GM23248 (cell line): ENCODE measurements at regions not wholly inside any gene's neighbourhood (a gene's known extent, or its start where the extent isn't known, plus 50 kb on each side); places are given as distances from the start of the nearest gene placed in this dataset.

Source experiments
- DNase-seq: peaks from one replicate; pipeline ENCODE4 v3.0.0-alpha.2; 2015
- H2AFZ ChIP-seq: fragments of 200-600 bp; sonication (generic); 2 replicates; pipeline ENCODE4 v1.6.1; 2016; ENCODE audit warnings: antibody characterized with exemption
- H3F3A ChIP-seq: fragments of 200-600 bp; sonication (generic); 2 replicates; pipeline ENCODE4 v1.6.1; 2016; ENCODE audit warnings: mild to moderate bottlenecking, antibody characterized with exemption, mixed run types; ENCODE audit not compliant: insufficient read depth
- H3K27ac ChIP-seq: fragments of 200-600 bp; sonication (generic); 2 replicates; pipeline ENCODE4 v1.5.1; 2016; ENCODE audit warnings: mild to moderate bottlenecking
- H3K27me3 ChIP-seq: fragments of 200-600 bp; sonication (generic); replicated peaks from 2 replicates; pipeline ENCODE4 v1.6.1; 2016; ENCODE audit warnings: mild to moderate bottlenecking; ENCODE audit not compliant: insufficient read depth
- H3K36me3 ChIP-seq: fragments of 200-600 bp; sonication (generic); 2 replicates; pipeline ENCODE4 v1.6.1; 2016; ENCODE audit warnings: low read depth, mild to moderate bottlenecking
- H3K4me1 ChIP-seq: fragments of 200-600 bp; sonication (generic); 2 replicates; pipeline ENCODE4 v1.6.1; 2016; ENCODE audit warnings: mild to moderate bottlenecking; ENCODE audit not compliant: insufficient read depth
- H3K4me2 ChIP-seq: fragments of 200-600 bp; sonication (generic); one replicate; pipeline ENCODE4 v1.6.1; 2016; ENCODE audit warnings: mild to moderate bottlenecking; ENCODE audit not compliant: unreplicated experiment
- H3K4me3 ChIP-seq: fragments of 200-600 bp; sonication (generic); 2 replicates; pipeline ENCODE4 v1.5.1; 2016; ENCODE audit warnings: mild to moderate bottlenecking
- H3K79me2 ChIP-seq: fragments of 200-600 bp; sonication (generic); 2 replicates; pipeline ENCODE4 v1.6.1; 2016; ENCODE audit warnings: mild to moderate bottlenecking; ENCODE audit not compliant: insufficient read depth
- H3K9ac ChIP-seq: fragments of 200-600 bp; sonication (generic); 2 replicates; pipeline ENCODE4 v1.6.1; 2016; ENCODE audit warnings: mild to moderate bottlenecking
- H3K9me2 ChIP-seq: fragments of 200-600 bp; sonication (generic); 2 replicates; pipeline ENCODE4 v1.6.1; 2016; ENCODE audit warnings: mixed run types, mild to moderate bottlenecking, moderate library complexity; ENCODE audit not compliant: insufficient read depth
- H3K9me3 ChIP-seq: fragments of 200-600 bp; sonication (generic); one replicate; pipeline ENCODE4 v1.6.1; 2017; ENCODE audit warnings: low read depth
- H4K20me1 ChIP-seq: fragments of 200-600 bp; sonication (generic); 2 replicates; pipeline ENCODE4 v1.6.0; 2016; ENCODE audit not compliant: insufficient read depth
- EZH2 ChIP-seq: fragments of 200-600 bp; sonication (generic); IDR thresholded peaks from 2 replicates; pipeline ENCODE4 v1.6.1; 2018; ENCODE audit warnings: antibody characterized with exemption, mild to moderate bottlenecking; ENCODE audit not compliant: insufficient read depth, poor library complexity, severe bottlenecking
- EZH2phosphoT487 ChIP-seq: fragments of 200-600 bp; sonication (generic); IDR thresholded peaks from 2 replicates; pipeline ENCODE4 v1.6.1; 2018; ENCODE audit warnings: antibody characterized with exemption, moderate library complexity, mild to moderate bottlenecking, low read depth; ENCODE audit not compliant: insufficient read depth
- WGBS, 2 experiments: methylation state at CpG; one replicate each; pipeline ENCODE4 v1.1.6; 2015 to 2017; ENCODE audit warnings: low lambda C conversion rate in 2 of 2, low coverage in 1 of 2; ENCODE audit errors: missing lambda C conversion rate in 2 of 2; 5-methylcytosine and 5-hydroxymethylcytosine counted together
- in situ Hi-C: fragments of 300-500 bp; cut with MboI; formaldehyde crosslinking; loops from 2 replicates; pipeline ENCODE4 v1.15.0; 2020

- H3K9ac ChIP-seq = no peak overlapping the region
- no peak for DNase-seq
- no peaks in the 10 kb centered on the region for H3F3A ChIP-seq
- no peak overlapping the region for H3K4me3 ChIP-seq
- no peaks in the 10 kb centered on the region for H3K27me3 ChIP-seq
- no peak for TF ChIP-seq EZH2phosphoT487
- TF ChIP-seq EZH2 = no peak
- no peaks in the 10 kb centered on the region for H3K9me3 ChIP-seq
- H3K9me2 ChIP-seq = no peaks in the 10 kb centered on the region; the same call in 1 of the 2 replicates
- no peaks in the 10 kb centered on the region for H3K4me1 ChIP-seq
- in situ Hi-C loops = no loop called here
- no peaks in the 10 kb centered on the region for H3K36me3 ChIP-seq
- H2AFZ ChIP-seq = peak overlapping the region; percentile 19; the same call in 1 of the 2 replicates
- H3K4me2 ChIP-seq = no peak overlapping the region
- 79 to 83% methylated on average over 4 of the region's 4 CpGs for WGBS, 2 experiments
- H3K27ac ChIP-seq = no peak overlapping the region
- H3K79me2 ChIP-seq = no peaks in the 10 kb centered on the region
- no peaks in the 10 kb centered on the region for H4K20me1 ChIP-seq
Observed at GRCh38 chr12:42853370-42854140, 264.0 kb upstream of the PRICKLE1 start.

GRCh38 chr12:42846782-42847181 is 257.2 kb upstream of the PRICKLE1 start:
- no peaks in the 10 kb centered on the region for H4K20me1 ChIP-seq
- no peaks in the 10 kb centered on the region for H3F3A ChIP-seq
- H2AFZ ChIP-seq = peak overlapping the region; percentile 29; the same call in 1 of the 2 replicates
- H3K9me3 ChIP-seq = no peaks in the 10 kb centered on the region
- WGBS, 2 experiments = 17 to 37% methylated on average over 1 of the region's 1 CpG
- no peak overlapping the region for H3K9ac ChIP-seq
- H3K27ac ChIP-seq = no peak overlapping the region
- H3K4me2 ChIP-seq = no peak overlapping the region
- H3K4me1 ChIP-seq = no peaks in the 10 kb centered on the region
- no peaks in the 10 kb centered on the region for H3K36me3 ChIP-seq
- DNase-seq = peak; percentile 64
- no peak overlapping the region for H3K4me3 ChIP-seq
- no peaks in the 10 kb centered on the region for H3K27me3 ChIP-seq
- H3K79me2 ChIP-seq = no peaks in the 10 kb centered on the region
- TF ChIP-seq EZH2phosphoT487 (no peak), EZH2 (no peak)
- in situ Hi-C loops = no loop called here
- H3K9me2 ChIP-seq = no peaks in the 10 kb centered on the region

- no peaks in the 10 kb centered on the region for H3K27me3 ChIP-seq
- WGBS, 2 experiments = 60 to 62% methylated on average over 2 of the region's 2 CpGs
- no peaks in the 10 kb centered on the region for H3K4me1 ChIP-seq
Observed at GRCh38 chr12:42834062-42834461, 244.5 kb upstream of the PRICKLE1 start.

GRCh38 chr12:42828836-42829235 is 239.3 kb upstream of the PRICKLE1 start:
- 71 to 75% methylated on average over 4 of the region's 4 CpGs for WGBS, 2 experiments
- Histone ChIP-seq H3K79me2 (no peaks in the 10 kb centered on the region), H4K20me1 (no peaks in the 10 kb centered on the region), H3K4me2 (no peak overlapping the region), H3K4me3 (no peak overlapping the region), H3K9ac (no peak overlapping the region), H2AFZ (no peak overlapping the region), H3F3A (no peaks in the 10 kb centered on the region), H3K9me3 (no peaks in the 10 kb centered on the region), H3K27me3 (no peaks in the 10 kb centered on the region), H3K27ac (no peak overlapping the region), H3K9me2 (no peaks in the 10 kb centered on the region), H3K36me3 (no peaks in the 10 kb centered on the region), H3K4me1 (peaks cover 4% of the 10 kb centered on the region; the same call in 1 of the 2 replicates)
- no peak for DNase-seq
- no peak for TF ChIP-seq EZH2phosphoT487
- TF ChIP-seq EZH2 = no peak
- in situ Hi-C loops = no loop called here

More at GRCh38 chr12:42834062-42834461, 244.5 kb upstream of the PRICKLE1 start:
- H3K9ac ChIP-seq = no peak overlapping the region
- H3F3A ChIP-seq = no peaks in the 10 kb centered on the region
- DNase-seq = no peak
- H3K4me2 ChIP-seq = no peak overlapping the region
- H4K20me1 ChIP-seq = no peaks in the 10 kb centered on the region
- TF ChIP-seq EZH2phosphoT487 = no peak
- no peak for TF ChIP-seq EZH2
- H3K9me2 ChIP-seq = no peaks in the 10 kb centered on the region
- no peak overlapping the region for H3K27ac ChIP-seq
- H3K36me3 ChIP-seq = no peaks in the 10 kb centered on the region
- no peaks in the 10 kb centered on the region for H3K79me2 ChIP-seq
- no peak overlapping the region for H2AFZ ChIP-seq
- in situ Hi-C loops = no loop called here
- no peaks in the 10 kb centered on the region for H3K9me3 ChIP-seq
- no peak overlapping the region for H3K4me3 ChIP-seq
